Skin of body (tissue), 1 donor: ENCODE measurements at regions not wholly inside any gene's neighbourhood (a gene's known extent, or its start where the extent isn't known, plus 50 kb on each side); places are given as distances from the start of the nearest gene placed in this dataset.
"Not testable (repeated sequence)": the region's sequence is repeated elsewhere in the genome, so short reads cannot be mapped to it uniquely, and the experiment has no call there.

Experiments used
- DNase-seq: peaks from one replicate; lab custom pipeline; 2025; lab: John Stamatoyannopoulos, UW

DNA sequence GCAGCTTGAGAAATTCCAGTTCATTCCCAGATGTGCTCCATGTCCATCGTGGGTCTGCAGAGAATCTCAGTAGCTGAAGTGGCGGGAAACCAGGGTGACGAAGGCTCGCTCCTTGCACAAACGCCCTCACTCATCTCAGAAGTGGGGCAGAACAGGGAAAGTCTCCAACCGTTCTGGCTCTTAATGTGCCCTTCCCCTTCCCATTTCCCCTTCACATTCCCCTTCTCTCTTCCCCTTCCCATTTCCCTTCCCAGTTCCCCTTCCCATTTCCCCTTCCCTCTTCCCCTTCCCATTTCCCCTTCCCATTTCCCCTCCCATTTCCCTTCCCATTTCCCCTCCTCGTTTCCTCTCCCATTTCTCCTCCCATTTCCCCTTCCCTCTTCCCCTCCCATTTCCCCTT is 108.5 kb downstream of the OLFM1 start:
- DNase-seq: not testable (repeated sequence)

DNA sequence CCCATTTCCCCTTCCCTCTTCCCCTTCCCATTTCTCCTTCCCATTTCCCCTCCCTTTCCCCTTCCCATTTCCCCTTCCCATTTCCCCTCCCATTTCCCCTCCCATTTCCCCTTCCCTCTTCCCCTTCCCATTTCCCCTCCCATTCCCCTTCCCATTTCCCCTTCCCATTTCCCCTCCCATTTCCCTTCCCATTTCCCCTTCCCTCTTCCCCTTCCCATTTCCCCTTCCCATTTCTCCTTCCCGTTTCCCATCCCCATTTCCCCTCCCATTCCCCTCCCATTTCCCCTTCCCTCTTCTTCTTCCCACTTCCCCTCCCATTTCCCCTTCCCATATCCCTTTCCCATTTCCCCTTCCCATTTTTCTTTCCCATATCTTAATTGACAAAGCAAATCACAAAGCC is 109.0 kb downstream of the OLFM1 start:
- DNase-seq: no peak

DNA sequence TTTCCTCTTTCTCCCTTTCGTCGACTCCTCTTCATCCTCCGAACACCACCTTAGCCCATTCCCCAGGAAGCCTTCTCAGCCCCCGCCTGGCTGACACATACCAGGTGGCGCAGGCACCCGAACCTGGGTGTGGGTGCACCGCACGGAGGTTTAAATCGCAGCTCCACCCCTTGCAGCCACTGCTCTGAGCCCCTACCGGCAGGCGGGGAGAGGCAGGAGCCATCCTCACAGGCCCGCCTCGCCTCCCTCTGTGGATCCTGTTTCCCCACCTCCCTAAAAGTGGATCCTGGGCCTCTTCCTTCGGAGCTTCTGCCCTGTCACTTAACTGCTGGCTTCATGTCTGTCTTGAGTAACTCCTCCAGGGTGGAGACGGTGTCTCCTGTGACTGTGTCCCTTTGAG is 110.7 kb downstream of the OLFM1 start:
- DNase-seq: no peak

DNA sequence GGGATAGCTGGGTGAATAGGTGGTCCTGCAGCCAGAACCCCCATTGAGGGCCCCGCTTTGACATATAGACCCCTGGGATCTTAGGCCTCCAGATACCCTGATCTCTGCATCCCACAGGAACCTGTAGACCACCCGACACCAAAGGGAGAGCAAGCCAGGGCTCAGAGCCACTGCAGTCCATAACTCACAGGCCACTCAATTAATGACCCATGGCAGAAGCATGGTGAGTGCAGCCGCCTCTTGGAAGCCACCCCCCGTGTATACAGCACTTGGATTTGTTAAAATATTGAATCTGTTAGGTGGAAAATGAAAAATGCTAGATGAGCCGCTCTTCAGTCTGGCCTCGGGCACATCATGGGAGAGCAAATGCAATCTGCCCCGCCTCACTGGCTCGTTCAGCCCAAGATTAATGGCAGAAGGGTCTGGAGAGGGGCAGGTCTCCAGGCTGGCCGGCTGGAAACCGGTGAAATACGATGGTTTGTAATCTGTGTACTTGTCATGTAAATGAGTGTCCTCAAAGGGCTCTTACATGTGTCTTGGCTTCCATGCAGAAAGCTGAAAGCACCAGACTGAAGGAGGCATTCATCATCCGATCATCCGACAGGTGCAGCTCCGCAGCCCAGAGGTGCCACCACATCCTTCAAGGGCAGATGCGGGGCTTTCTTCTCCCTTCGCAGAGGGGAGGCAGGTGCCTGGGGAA is 111.3 kb downstream of the OLFM1 start:
- DNase-seq: no peak

DNA sequence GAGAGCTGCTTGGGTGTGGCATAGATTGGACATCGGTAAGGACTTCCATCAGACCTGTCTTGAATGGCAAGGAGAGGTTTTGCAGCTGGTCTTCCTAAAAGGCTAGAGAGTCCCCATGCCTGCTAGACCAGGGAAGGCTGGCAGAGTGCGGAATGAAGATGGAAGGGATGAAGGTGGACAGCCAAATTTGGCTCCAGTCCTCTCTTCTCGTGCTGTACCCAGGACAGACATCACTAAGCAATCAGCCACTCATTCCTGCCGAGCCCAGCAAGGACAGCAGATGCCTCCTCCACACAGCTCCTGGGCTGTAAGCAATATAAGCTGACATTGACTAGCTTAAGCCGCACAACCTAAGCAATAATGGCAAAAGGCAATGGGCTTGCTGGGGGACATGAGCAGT is 112.0 kb downstream of the OLFM1 start:
- no peak for DNase-seq

DNA sequence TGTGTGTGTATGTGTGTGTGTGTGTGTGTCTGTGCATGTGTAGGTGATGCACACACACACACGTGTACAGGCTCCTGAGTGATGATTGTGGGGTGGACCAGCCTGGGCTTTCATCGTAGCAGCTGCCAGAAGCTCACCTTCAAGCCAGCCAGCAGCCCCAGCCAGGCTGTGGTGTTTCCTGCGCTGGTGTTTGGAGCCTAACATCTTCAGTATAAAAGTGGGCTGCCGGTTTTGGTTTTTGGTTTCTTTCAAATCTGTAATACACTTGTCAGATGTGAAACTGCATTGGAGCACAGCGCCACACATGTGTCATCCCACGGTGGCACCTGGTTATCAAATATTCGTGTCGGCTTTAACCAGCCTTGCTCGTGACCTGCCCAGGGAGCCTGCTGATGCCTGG is 114.2 kb downstream of the OLFM1 start:
- no peak for DNase-seq

DNA sequence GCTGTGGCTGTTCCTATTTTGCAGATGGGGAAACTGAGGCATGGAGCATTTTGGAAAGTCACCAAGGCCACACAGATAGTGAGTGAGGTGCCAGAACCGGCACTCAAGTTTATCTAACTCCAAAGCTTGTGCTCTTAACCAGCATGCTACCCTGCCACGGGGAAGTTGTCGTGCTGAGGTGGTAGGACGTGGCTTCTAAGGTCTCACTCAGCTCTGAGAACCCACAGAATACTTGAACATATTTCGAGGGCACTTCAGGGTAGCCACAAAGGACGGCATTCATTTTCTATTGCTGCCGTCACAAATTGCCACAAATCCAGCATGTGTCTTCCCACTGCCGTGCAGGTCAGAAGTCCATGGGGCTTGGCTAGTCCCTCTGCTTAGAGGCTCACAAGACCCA is 116.7 kb downstream of the OLFM1 start:
- no peak for DNase-seq

GRCh38 chr9:135209136-135209535 is 121.7 kb downstream of the OLFM1 start:
- DNase-seq: no peak

DNA sequence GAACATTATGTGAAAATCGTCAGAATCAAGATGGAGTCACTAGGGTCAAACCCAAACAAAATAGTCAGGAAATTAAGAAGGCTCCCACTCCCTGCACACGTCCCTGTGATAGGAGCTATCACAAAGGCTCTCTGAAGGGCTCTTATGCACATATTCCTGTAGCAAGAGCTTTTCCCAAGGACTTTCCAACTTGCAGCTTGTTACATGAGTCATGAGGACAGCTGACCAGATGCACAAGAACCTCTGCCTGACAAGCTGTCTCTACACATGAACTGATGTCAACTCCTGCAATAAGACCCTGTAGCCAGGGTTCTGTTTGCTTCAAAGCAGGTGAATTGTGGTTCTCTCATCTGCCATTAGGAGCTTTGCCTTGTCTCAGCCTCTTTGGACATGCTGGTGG is 122.4 kb downstream of the OLFM1 start:
- DNase-seq: no peak

DNA sequence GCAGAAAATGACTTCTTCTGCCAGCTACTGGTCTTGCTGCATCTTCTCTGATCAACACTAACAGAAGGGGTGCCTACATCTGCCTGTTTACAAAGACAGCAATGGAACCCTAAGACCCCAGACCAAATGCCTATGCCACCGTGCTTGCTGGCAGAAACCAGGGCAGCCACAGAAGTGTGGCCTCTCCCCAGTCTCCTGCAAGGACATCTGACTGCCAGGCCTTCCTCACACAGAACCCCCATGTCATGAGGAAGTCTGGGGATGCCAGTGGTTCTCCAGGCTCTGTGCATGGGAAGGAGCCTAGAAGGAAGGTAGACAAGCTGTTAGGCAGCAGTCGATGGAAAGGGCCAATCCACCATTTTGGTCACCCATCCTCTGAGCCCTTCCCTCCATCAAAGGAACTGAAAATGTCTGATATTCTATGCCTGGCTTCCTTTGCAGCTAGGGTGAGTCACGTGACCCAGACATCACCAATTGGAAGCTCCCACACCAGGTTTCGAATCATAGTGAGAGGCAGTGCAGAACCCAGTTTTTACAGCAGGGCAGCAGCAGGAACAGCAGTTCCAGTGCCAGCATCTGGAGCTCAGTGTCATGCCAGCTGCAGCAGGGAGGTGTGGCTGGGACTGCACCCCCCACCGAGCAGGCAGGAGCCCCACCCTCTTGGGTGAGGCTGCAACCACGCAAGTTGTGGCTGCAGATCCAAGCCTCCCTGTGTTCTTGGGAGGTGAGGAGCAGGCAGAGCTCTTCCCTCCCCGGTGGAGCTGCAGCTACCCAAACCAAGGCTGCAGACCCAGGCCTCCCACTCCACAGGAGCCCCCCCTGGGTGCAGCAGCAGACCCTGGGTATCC is 123.4 kb downstream of the OLFM1 start:
- no peak for DNase-seq

DNA sequence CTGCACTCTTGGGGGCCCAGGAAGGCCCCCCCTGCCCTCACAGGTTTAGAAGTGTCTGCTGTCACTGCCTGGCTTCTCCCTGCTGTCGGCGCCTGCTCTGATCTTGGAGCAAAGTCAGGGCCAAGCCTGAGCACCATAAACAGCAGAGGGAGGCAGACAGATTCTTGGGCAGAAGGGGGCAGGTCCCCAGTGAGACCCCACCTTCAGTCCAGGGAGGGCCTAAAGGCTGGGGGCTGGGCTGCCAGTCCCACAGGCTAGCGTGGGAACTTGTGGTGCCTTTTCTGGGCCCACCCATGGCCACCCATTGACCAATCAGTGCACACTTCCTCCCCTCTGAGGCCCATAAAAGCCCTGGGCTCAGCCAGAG is 124.0 kb downstream of the OLFM1 start:
- no peak for DNase-seq

DNA sequence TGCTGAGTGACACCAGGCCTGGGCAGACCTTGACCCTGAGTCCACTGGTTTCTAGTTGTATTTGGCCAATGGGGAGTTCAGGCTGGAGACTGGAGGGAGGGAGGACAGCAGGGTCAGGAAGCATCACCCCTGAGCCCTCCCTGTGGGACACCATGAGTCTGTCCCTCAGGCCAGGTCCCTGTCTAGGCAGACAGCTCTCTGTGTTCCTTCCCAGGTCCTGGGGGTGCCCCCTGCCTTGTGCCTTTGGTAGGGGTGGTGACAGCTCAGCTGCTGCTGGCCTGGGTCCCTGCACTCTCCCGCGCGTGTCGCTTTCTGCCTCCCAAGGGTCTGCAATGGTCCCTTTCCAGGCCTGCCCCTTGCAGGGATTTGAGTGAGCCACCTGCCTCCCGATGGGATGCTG is 125.5 kb downstream of the OLFM1 start:
- no peak for DNase-seq

GRCh38 chr9:135213566-135213965 is 126.1 kb downstream of the OLFM1 start:
- no peak for DNase-seq

- DNase-seq: no peak
Measured at GRCh38 chr9:135214054-135214640, 126.7 kb downstream of the OLFM1 start.

- DNase-seq: no peak
Measured at GRCh38 chr9:135214706-135215105, 127.2 kb downstream of the OLFM1 start.

DNA sequence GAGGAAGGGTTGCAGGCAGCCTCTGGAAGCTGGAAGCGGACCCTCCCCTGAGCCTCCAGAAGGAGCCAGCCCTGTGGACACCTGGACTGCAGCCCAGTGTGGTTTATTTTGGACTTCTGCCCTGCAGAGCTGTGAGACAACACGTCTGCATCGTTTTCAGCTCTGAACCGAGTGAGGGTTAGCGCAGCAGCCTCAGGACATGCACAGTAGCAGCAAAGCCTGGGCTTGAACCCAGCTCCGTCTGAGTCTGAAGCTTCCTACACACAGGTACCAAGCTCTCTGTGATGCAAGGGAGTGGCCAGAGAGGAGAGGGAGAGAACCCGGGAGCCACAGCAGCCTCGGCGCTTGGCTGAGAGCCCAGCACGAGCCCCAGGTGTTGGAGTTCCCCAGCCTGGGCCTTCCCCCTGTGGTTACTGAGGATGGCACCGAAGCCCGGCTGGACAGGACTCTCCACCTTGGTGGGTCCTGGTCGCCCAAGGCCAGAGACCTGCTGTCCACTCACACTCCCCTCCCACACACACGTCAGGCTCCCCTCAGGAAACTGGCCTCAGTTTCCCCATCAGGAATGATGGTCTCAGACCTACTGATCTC is 128.2 kb downstream of the OLFM1 start:
- no peak for DNase-seq

DNA sequence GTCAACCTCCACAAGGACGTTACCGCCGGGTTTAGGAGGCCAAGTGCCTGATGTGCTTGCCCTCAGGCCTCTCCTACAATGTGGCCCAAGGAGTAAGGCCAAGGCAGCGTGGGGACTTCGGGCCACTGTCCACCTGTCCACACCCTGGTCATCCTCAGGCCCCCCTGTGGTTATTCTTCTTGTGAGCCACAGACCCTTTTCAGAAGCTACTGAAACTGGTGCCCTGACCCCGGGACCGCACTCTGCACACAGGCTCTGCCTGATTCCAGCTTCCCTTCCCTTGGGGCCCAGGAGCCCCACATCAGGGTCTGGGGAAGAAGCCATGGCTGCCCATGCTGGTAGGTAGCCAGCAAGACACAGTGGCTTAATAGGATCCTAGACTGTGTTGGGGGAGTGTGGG is 128.8 kb downstream of the OLFM1 start:
- no peak for DNase-seq

DNA sequence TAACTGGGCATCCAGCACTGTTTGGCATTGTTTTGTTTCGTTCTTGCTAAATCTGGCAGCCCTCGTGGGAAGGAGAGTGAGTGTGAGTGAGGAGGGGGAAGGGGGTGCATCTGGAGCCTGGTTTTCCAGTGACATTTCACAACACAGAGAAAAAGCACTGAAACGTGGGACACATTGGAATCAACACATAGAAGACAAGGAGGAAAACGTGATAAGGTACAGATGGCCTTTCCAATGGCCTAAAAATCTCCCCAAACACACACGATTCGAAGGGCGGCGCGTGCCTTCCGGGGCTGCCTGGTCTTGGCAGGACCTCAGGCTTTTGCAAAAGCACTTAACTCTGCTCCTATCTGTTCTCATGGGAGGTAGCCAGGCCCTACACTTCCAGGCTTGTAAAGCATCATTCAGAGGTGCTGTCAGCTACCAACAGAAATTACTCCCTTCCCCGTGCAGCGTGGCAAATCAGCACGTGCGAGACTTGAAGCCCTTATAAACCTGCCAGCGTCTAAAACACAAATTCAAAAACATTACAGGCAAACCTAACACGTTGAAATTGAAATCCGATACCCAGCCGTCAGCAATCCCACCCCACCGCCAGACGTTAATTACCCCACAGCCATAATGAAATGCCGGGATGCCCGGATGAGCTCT is 129.4 kb downstream of the OLFM1 start:
- no peak for DNase-seq

- no peak for DNase-seq
Measured at GRCh38 chr9:135217836-135218235, 130.4 kb downstream of the OLFM1 start.

DNA sequence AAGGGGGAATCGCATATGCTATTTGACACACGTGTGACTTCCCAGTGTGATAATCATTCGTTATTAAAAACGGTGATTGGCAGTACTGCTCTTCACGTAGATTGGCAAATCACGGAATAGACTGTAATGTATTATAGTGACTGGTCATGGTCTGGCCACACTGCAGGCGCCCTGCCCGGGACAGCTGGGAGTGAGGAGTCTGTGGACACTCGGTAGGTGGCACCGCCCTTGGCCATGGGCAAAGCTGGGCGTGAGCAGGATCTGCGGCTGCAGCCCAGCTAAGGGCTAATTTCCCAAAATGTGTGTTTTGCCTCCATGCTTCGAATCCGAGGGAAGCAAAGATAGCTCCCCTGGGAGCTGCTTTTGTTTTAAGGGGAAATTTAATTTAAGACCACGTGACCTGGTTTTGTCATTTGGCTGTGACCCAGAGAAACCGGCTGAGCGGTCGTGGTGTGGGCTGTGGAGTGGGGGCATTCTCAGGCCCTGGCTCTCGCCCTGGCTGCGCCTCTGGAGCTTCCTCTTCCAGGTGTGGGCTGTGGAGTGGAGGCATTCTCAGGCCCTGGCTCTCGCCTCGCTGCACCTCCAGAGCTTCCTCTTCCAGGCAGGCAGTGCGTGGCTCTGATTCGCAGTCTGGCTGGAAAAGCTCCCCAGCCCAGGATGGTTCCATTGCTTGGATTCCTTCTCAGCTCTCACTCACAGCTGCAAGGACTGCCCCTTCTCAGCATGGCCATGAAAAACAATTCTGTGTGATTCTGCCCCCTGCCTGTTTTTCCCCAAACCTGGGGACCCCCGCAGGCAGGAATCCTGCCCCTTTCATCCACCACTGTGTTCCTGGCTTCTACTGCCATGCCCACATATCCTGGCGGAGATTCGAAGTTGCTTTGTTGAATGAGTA is 131.1 kb downstream of the OLFM1 start:
- DNase-seq: no peak
